Nucleus accumbens (tissue), 56 donors: ENCODE measurements at regions not wholly inside any gene's neighbourhood (a gene's known extent, or its start where the extent isn't known, plus 50 kb on each side); places are given as distances from the start of the nearest gene placed in this dataset.
A peak's percentile ranks its signal among the peaks of the same experiment; 100 is the strongest.

ENCODE experiments used
- DNase-seq, 56 donors: peaks; one replicate each; lab custom pipeline; 2025; lab: John Stamatoyannopoulos, UW

GRCh38 chr11:19661827-19662226 is 50.8 kb upstream of the NAV2 start:
- no peak for DNase-seq

- DNase-seq: no peak
Observed at GRCh38 chr11:19660076-19660475, 52.6 kb upstream of the NAV2 start.

- DNase-seq: no peak
Observed at GRCh38 chr11:19659529-19659928, 53.1 kb upstream of the NAV2 start.

- no peak for DNase-seq
Observed at GRCh38 chr11:19658344-19658743, 54.3 kb upstream of the NAV2 start.

GRCh38 chr11:19656140-19656541 is 56.5 kb upstream of the NAV2 start:
- no peak for DNase-seq

GRCh38 chr11:19652623-19653375 is 59.8 kb upstream of the NAV2 start:
- DNase-seq: no peak

GRCh38 chr11:19651653-19652052 is 61.0 kb upstream of the NAV2 start:
- no peak for DNase-seq

- DNase-seq: no peak
Observed at GRCh38 chr11:19651028-19651427, 61.6 kb upstream of the NAV2 start.

GRCh38 chr11:19650467-19650866 is 62.2 kb upstream of the NAV2 start:
- DNase-seq: no peak

- DNase-seq: no peak
Observed at GRCh38 chr11:19649751-19650150, 62.9 kb upstream of the NAV2 start.

- DNase-seq: no peak
Observed at GRCh38 chr11:19648321-19648720, 64.3 kb upstream of the NAV2 start.

- no peak for DNase-seq
Observed at GRCh38 chr11:19647816-19648215, 64.8 kb upstream of the NAV2 start.

- no peak for DNase-seq
Observed at GRCh38 chr11:19646921-19647320, 65.7 kb upstream of the NAV2 start.

- no peak for DNase-seq
Observed at GRCh38 chr11:19646308-19646707, 66.3 kb upstream of the NAV2 start.

GRCh38 chr11:19644316-19644715 is 68.3 kb upstream of the NAV2 start:
- no peak for DNase-seq

GRCh38 chr11:19642185-19643158 is 70.2 kb upstream of the NAV2 start:
- no peak for DNase-seq

GRCh38 chr11:19639603-19640105 is 73.0 kb upstream of the NAV2 start:
- no peak for DNase-seq

GRCh38 chr11:19635332-19635731 is 77.3 kb upstream of the NAV2 start:
- no peak for DNase-seq

- peak in 19 of 56 donors; percentile 10 to 61 (median 28) for DNase-seq
Observed at GRCh38 chr11:19633276-19633675, 79.4 kb upstream of the NAV2 start.

- DNase-seq: no peak
Observed at GRCh38 chr11:19632499-19632834, 80.2 kb upstream of the NAV2 start.

GRCh38 chr11:19631712-19632498 is 80.7 kb upstream of the NAV2 start:
- DNase-seq: no peak
